Loucy (cell line): ENCODE measurements at regions not wholly inside any gene's neighbourhood (a gene's known extent, or its start where the extent isn't known, plus 50 kb on each side); places are given as distances from the start of the nearest gene placed in this dataset.

Experiments
- H2AFZ ChIP-seq: fragments of 200-600 bp; sonication (generic); 2 replicates; pipeline ENCODE4 v1.6.0; 2016; ENCODE audit warnings: antibody characterized with exemption, mild to moderate bottlenecking, low read length, moderate library complexity
- H3F3A ChIP-seq: fragments of 200-600 bp; 2 replicates; pipeline ENCODE4 v1.6.0; 2016; ENCODE audit warnings: antibody characterized with exemption, low read depth, mild to moderate bottlenecking
- H3K27me3 ChIP-seq: fragments of 200-600 bp; sonication (generic); 2 replicates; pipeline ENCODE4 v1.6.1; 2014; ENCODE audit warnings: low read length, mild to moderate bottlenecking; ENCODE audit not compliant: insufficient read depth, poor library complexity, severe bottlenecking
- H3K36me3 ChIP-seq: fragments of 200-600 bp; sonication (generic); 2 replicates; pipeline ENCODE4 v1.6.1; 2016; ENCODE audit warnings: low read length; ENCODE audit not compliant: insufficient read depth
- H3K4me1 ChIP-seq: fragments of 200-600 bp; sonication (generic); 2 replicates; pipeline ENCODE4 v1.5.1; 2014; ENCODE audit warnings: low read length, mild to moderate bottlenecking; ENCODE audit not compliant: insufficient read depth, poor library complexity, severe bottlenecking
- H3K4me2 ChIP-seq: fragments of 200-600 bp; sonication (generic); 2 replicates; pipeline ENCODE4 v1.6.0; 2014; ENCODE audit warnings: antibody characterized with exemption, low read length, low read depth, mild to moderate bottlenecking; ENCODE audit not compliant: poor library complexity, severe bottlenecking
- H3K4me3 ChIP-seq: fragments of 200-600 bp; sonication (generic); 2 replicates; pipeline ENCODE4 v1.5.1; 2014; ENCODE audit warnings: low read length, mild to moderate bottlenecking, mixed read lengths; ENCODE audit not compliant: poor library complexity, severe bottlenecking
- H3K79me2 ChIP-seq: fragments of 200-600 bp; sonication (generic); 2 replicates; pipeline ENCODE4 v1.6.1; 2014; ENCODE audit warnings: low read length; ENCODE audit not compliant: insufficient read depth
- H3K9ac ChIP-seq: fragments of 200-600 bp; sonication (generic); 2 replicates; pipeline ENCODE4 v1.6.0; 2014; ENCODE audit warnings: mild to moderate bottlenecking, low read depth, low read length, moderate library complexity; ENCODE audit not compliant: poor library complexity, severe bottlenecking
- H3K9me2 ChIP-seq: fragments of 200-600 bp; sonication (generic); replicated peaks from 2 replicates; pipeline ENCODE4 v1.6.1; 2016; ENCODE audit warnings: low read depth, low read length, mixed read lengths
- H3K9me3 ChIP-seq: fragments of 200-600 bp; sonication (generic); 2 replicates; pipeline ENCODE4 v1.6.1; 2014; ENCODE audit warnings: mild to moderate bottlenecking, antibody characterized with exemption, low read length, low read depth; ENCODE audit not compliant: insufficient read depth
- H4K20me1 ChIP-seq: fragments of 200-600 bp; sonication (generic); 2 replicates; pipeline ENCODE4 v1.6.0; 2014; ENCODE audit warnings: antibody characterized with exemption, low read length, mild to moderate bottlenecking; ENCODE audit not compliant: insufficient read depth, poor library complexity, severe bottlenecking
- CTCF ChIP-seq: fragments of 200-600 bp; sonication (generic); conservative IDR thresholded peaks from 2 replicates; pipeline ENCODE4 v1.5.1; 2014; ENCODE audit warnings: mild to moderate bottlenecking, antibody characterized with exemption, low read length
- EZH2phosphoT487 ChIP-seq: fragments of 200-600 bp; IDR thresholded peaks from 2 replicates; pipeline ENCODE4 v1.6.1; 2018; ENCODE audit warnings: antibody characterized with exemption, mild to moderate bottlenecking, moderate library complexity, borderline replicate concordance

GRCh38 chr13:33519561-33520467 is 234.3 kb upstream of the STARD13 start:
- no peaks in the 10 kb centered on the region for H3F3A ChIP-seq
- no peak overlapping the region for H3K4me2 ChIP-seq
- no peak overlapping the region for H3K4me3 ChIP-seq
- H3K79me2 ChIP-seq = no peaks in the 10 kb centered on the region
- H3K9ac ChIP-seq = no peak overlapping the region
- H4K20me1 ChIP-seq = no peaks in the 10 kb centered on the region
- H3K9me2 ChIP-seq = no peaks in the 10 kb centered on the region; the same call in 1 of the 2 replicates
- no peaks in the 10 kb centered on the region for H3K27me3 ChIP-seq
- TF ChIP-seq EZH2phosphoT487 (no peak), CTCF (no peak)
- no peaks in the 10 kb centered on the region for H3K36me3 ChIP-seq
- H2AFZ ChIP-seq = no peak overlapping the region
- H3K4me1 ChIP-seq = no peaks in the 10 kb centered on the region
- H3K9me3 ChIP-seq = no peaks in the 10 kb centered on the region

GRCh38 chr13:33520468-33520839 is 234.9 kb upstream of the STARD13 start:
- H3K27me3 ChIP-seq = no peaks in the 10 kb centered on the region
- H2AFZ ChIP-seq = no peak overlapping the region
- no peaks in the 10 kb centered on the region for H3K9me3 ChIP-seq
- H3F3A ChIP-seq = no peaks in the 10 kb centered on the region
- H3K9ac ChIP-seq = no peak overlapping the region
- no peak for TF ChIP-seq EZH2phosphoT487
- TF ChIP-seq CTCF = no peak
- H3K9me2 ChIP-seq = no peaks in the 10 kb centered on the region; the same call in 1 of the 2 replicates
- no peaks in the 10 kb centered on the region for H3K4me1 ChIP-seq
- H3K4me3 ChIP-seq = no peak overlapping the region
- no peaks in the 10 kb centered on the region for H3K36me3 ChIP-seq
- no peaks in the 10 kb centered on the region for H4K20me1 ChIP-seq
- H3K4me2 ChIP-seq = no peak overlapping the region
- H3K79me2 ChIP-seq = no peaks in the 10 kb centered on the region

- Histone ChIP-seq H3F3A (no peaks in the 10 kb centered on the region), H3K9me3 (no peaks in the 10 kb centered on the region), H3K9ac (no peak overlapping the region), H2AFZ (no peak overlapping the region), H3K4me2 (no peak overlapping the region), H3K4me3 (no peak overlapping the region), H3K27me3 (no peaks in the 10 kb centered on the region), H3K4me1 (no peaks in the 10 kb centered on the region), H3K36me3 (no peaks in the 10 kb centered on the region), H3K79me2 (no peaks in the 10 kb centered on the region), H4K20me1 (no peaks in the 10 kb centered on the region), H3K9me2 (no peaks in the 10 kb centered on the region; the same call in 1 of the 2 replicates)
- TF ChIP-seq EZH2phosphoT487 (no peak), CTCF (no peak)
These were observed 238.5 kb upstream of the STARD13 start for GRCh38 chr13:33524086-33524485.
